ENCODE measurements at regions not wholly inside any gene's neighbourhood (a gene's known extent, or its start where the extent isn't known, plus 50 kb on each side); places are given as distances from the start of the nearest gene placed in this dataset.
"Not testable (repeated sequence)": the region's sequence is repeated elsewhere in the genome, so short reads cannot be mapped to it uniquely, and the experiment has no call there.

GRCh38 chr7:39758234-39758970 lies 135.0 kb downstream of the RALA start:
- no peak for FAIRE-seq

- FAIRE-seq: no peak
These were observed 138.1 kb downstream of the RALA start for GRCh38 chr7:39761449-39761848.

- FAIRE-seq: not testable (repeated sequence)
These were observed 139.1 kb downstream of the RALA start for GRCh38 chr7:39762466-39762865.

- not testable (repeated sequence) for FAIRE-seq
These were observed 139.5 kb downstream of the RALA start for GRCh38 chr7:39762881-39763280.

GRCh38 chr7:39765833-39766232 lies 142.5 kb downstream of the RALA start:
- not testable (repeated sequence) for FAIRE-seq

- FAIRE-seq: not testable (repeated sequence)
These were observed 145.1 kb downstream of the RALA start for GRCh38 chr7:39768439-39768838.

- not testable (repeated sequence) for FAIRE-seq
These were observed 151.0 kb downstream of the RALA start for GRCh38 chr7:39774341-39774851.

GRCh38 chr7:39781557-39781956 lies 158.2 kb downstream of the RALA start:
- not testable (repeated sequence) for FAIRE-seq

- FAIRE-seq: not testable (repeated sequence)
These were observed 163.1 kb downstream of the RALA start for GRCh38 chr7:39786440-39786839.

GRCh38 chr7:39791035-39791434 lies 159.0 kb upstream of the CDK13 start:
- FAIRE-seq: not testable (repeated sequence)

- not testable (repeated sequence) for FAIRE-seq
These were observed 158.1 kb upstream of the CDK13 start for GRCh38 chr7:39791911-39792310.

- not testable (repeated sequence) for FAIRE-seq
These were observed 157.0 kb upstream of the CDK13 start for GRCh38 chr7:39793026-39793425.

GRCh38 chr7:39793851-39794250 lies 156.2 kb upstream of the CDK13 start:
- FAIRE-seq: not testable (repeated sequence)

- not testable (repeated sequence) for FAIRE-seq
These were observed 153.1 kb upstream of the CDK13 start for GRCh38 chr7:39796947-39797346.

GRCh38 chr7:39798077-39798476 lies 152.0 kb upstream of the CDK13 start:
- not testable (repeated sequence) for FAIRE-seq

GRCh38 chr7:39808796-39809481 lies 141.1 kb upstream of the CDK13 start:
- FAIRE-seq: no peak

GRCh38 chr7:39810204-39810642 lies 139.8 kb upstream of the CDK13 start:
- FAIRE-seq: no peak

GRCh38 chr7:39810710-39811109 lies 139.3 kb upstream of the CDK13 start:
- no peak for FAIRE-seq

- no peak for FAIRE-seq
These were observed 138.9 kb upstream of the CDK13 start for GRCh38 chr7:39811161-39811614.

- no peak for FAIRE-seq
These were observed 133.5 kb upstream of the CDK13 start for GRCh38 chr7:39816462-39817060.

GRCh38 chr7:39819514-39819913 lies 130.5 kb upstream of the CDK13 start:
- no peak for FAIRE-seq

GRCh38 chr7:39824456-39825200 lies 125.4 kb upstream of the CDK13 start:
- FAIRE-seq: no peak
